Osteoblast (primary cell): ENCODE measurements at regions not wholly inside any gene's neighbourhood (a gene's known extent, or its start where the extent isn't known, plus 50 kb on each side); places are given as distances from the start of the nearest gene placed in this dataset.

Experiments used
- DNase-seq: peaks from one replicate; pipeline ENCODE4 v3.0.0; 2011; ENCODE audit warnings: low spot score, mixed read lengths; ENCODE audit not compliant: insufficient read length; ENCODE audit errors: missing footprints
- H2AFZ ChIP-seq: 2 replicates; pipeline ENCODE4 v1.6.0; 2011; ENCODE audit warnings: mild to moderate bottlenecking, low read length
- H3K27ac ChIP-seq: 2 replicates; pipeline ENCODE4 v1.5.1; 2011; ENCODE audit warnings: mild to moderate bottlenecking, low read depth, low read length, moderate library complexity
- H3K27me3 ChIP-seq: 2 replicates; pipeline ENCODE4 v1.6.0; 2012; ENCODE audit warnings: mild to moderate bottlenecking, control low read depth, inconsistent platforms, low read length, moderate library complexity; ENCODE audit not compliant: insufficient read depth
- H3K36me3 ChIP-seq: 2 replicates; pipeline ENCODE4 v1.5.1; 2011; ENCODE audit warnings: mild to moderate bottlenecking, low read length, control low read depth, moderate library complexity; ENCODE audit not compliant: insufficient read depth
- H3K4me1 ChIP-seq: 2 replicates; pipeline ENCODE4 v1.5.1; 2011; ENCODE audit warnings: mild to moderate bottlenecking, low read length, control low read depth, moderate library complexity; ENCODE audit not compliant: insufficient read depth
- H3K4me2 ChIP-seq: 2 replicates; pipeline ENCODE4 v1.6.0; 2011; ENCODE audit warnings: mild to moderate bottlenecking, low read length; ENCODE audit not compliant: insufficient read depth
- H3K4me3 ChIP-seq: fragments of 200-600 bp; sonication (generic); 3 replicates; pipeline ENCODE4 v1.5.1; 2012; ENCODE audit warnings: mild to moderate bottlenecking, low read length, inconsistent platforms; ENCODE audit not compliant: insufficient read depth
- H3K79me2 ChIP-seq: 2 replicates; pipeline ENCODE4 v1.6.0; 2012; ENCODE audit warnings: mild to moderate bottlenecking, low read length, control low read depth, inconsistent platforms; ENCODE audit not compliant: insufficient read depth
- H3K9me3 ChIP-seq: 2 replicates; pipeline ENCODE4 v1.5.1; 2011; ENCODE audit warnings: low read depth, low read length, control low read depth
- H4K20me1 ChIP-seq: 2 replicates; pipeline ENCODE4 v1.6.0; 2012; ENCODE audit warnings: mild to moderate bottlenecking, low read length, control low read depth; ENCODE audit not compliant: insufficient read depth
- CTCF ChIP-seq: IDR thresholded peaks from 2 replicates; pipeline ENCODE4 v1.5.1; 2011; ENCODE audit warnings: mild to moderate bottlenecking, low read depth, low read length, moderate library complexity; ENCODE audit errors: extremely low read depth

- no peak overlapping the region for H3K4me2 ChIP-seq
- no peak for TF ChIP-seq CTCF
- no peaks in the 10 kb centered on the region for H3K4me1 ChIP-seq
- H3K79me2 ChIP-seq: no peaks in the 10 kb centered on the region
- H4K20me1 ChIP-seq: no peaks in the 10 kb centered on the region
- H2AFZ ChIP-seq: no peak overlapping the region
- no peaks in the 10 kb centered on the region for H3K9me3 ChIP-seq
- no peaks in the 10 kb centered on the region for H3K27me3 ChIP-seq
- H3K4me3 ChIP-seq: no peak overlapping the region
- H3K36me3 ChIP-seq: no peaks in the 10 kb centered on the region
- DNase-seq: no peak
- no peak overlapping the region for H3K27ac ChIP-seq
These were observed 896.6 kb downstream of the TLE1 start for GRCh38 chr9:80792726-80793125.

GRCh38 chr9:80791836-80792235, 897.5 kb downstream of the TLE1 start:
- Histone ChIP-seq H2AFZ (no peak overlapping the region), H3K4me1 (no peaks in the 10 kb centered on the region), H3K36me3 (no peaks in the 10 kb centered on the region), H4K20me1 (no peaks in the 10 kb centered on the region), H3K4me2 (no peak overlapping the region), H3K9me3 (no peaks in the 10 kb centered on the region), H3K27ac (no peak overlapping the region), H3K27me3 (no peaks in the 10 kb centered on the region), H3K4me3 (no peak overlapping the region), H3K79me2 (no peaks in the 10 kb centered on the region)
- no peak for TF ChIP-seq CTCF
- no peak for DNase-seq

- no peak overlapping the region for H2AFZ ChIP-seq
- H3K4me1 ChIP-seq: no peaks in the 10 kb centered on the region
- no peaks in the 10 kb centered on the region for H3K9me3 ChIP-seq
- H3K27ac ChIP-seq: no peak overlapping the region
- no peak overlapping the region for H3K4me3 ChIP-seq
- no peak overlapping the region for H3K4me2 ChIP-seq
- DNase-seq: no peak
- no peaks in the 10 kb centered on the region for H4K20me1 ChIP-seq
- no peaks in the 10 kb centered on the region for H3K27me3 ChIP-seq
- no peaks in the 10 kb centered on the region for H3K79me2 ChIP-seq
- H3K36me3 ChIP-seq: no peaks in the 10 kb centered on the region
- no peak for TF ChIP-seq CTCF
These were observed 898.6 kb downstream of the TLE1 start for GRCh38 chr9:80790764-80791163.

GRCh38 chr9:80789831-80790230, 899.5 kb downstream of the TLE1 start:
- no peaks in the 10 kb centered on the region for H3K4me1 ChIP-seq

More at GRCh38 chr9:80789831-80790230, 899.5 kb downstream of the TLE1 start:
- H2AFZ ChIP-seq: peak overlapping the region; percentile 18
- H4K20me1 ChIP-seq: no peaks in the 10 kb centered on the region
- H3K4me2 ChIP-seq: no peak overlapping the region
- no peaks in the 10 kb centered on the region for H3K36me3 ChIP-seq
- no peaks in the 10 kb centered on the region for H3K9me3 ChIP-seq
- no peak for TF ChIP-seq CTCF
- no peaks in the 10 kb centered on the region for H3K79me2 ChIP-seq
- no peak overlapping the region for H3K27ac ChIP-seq
- H3K27me3 ChIP-seq: no peaks in the 10 kb centered on the region
- H3K4me3 ChIP-seq: no peak overlapping the region
- DNase-seq: no peak
